Type B pancreatic cell (in vitro differentiated cells): ENCODE measurements at regions not wholly inside any gene's neighbourhood (a gene's known extent, or its start where the extent isn't known, plus 50 kb on each side); places are given as distances from the start of the nearest gene placed in this dataset.

Experiments
- DNase-seq: peaks from one replicate; pipeline ENCODE4 v3.0.0; 2021; ENCODE audit warnings: mixed read lengths; ENCODE audit not compliant: unreplicated experiment; ENCODE audit errors: extremely low spot score
- H3K27ac Mint-ChIP-seq: 2 replicates; pipeline ENCODE4 v1.8.0; 2021; ENCODE audit warnings: mild to moderate bottlenecking, mixed read lengths
- H3K27me3 Mint-ChIP-seq: 2 replicates; pipeline ENCODE4 v1.8.0; 2021; ENCODE audit warnings: mixed read lengths
- H3K36me3 Mint-ChIP-seq: 2 replicates; pipeline ENCODE4 v1.8.0; 2021; ENCODE audit warnings: mixed read lengths
- H3K4me1 Mint-ChIP-seq: one replicate; pipeline ENCODE4 v1.8.0; 2021; ENCODE audit warnings: mixed read lengths; ENCODE audit not compliant: unreplicated experiment
- H3K4me3 Mint-ChIP-seq: 2 replicates; pipeline ENCODE4 v1.8.0; 2021; ENCODE audit warnings: mild to moderate bottlenecking, mixed read lengths
- H3K9me3 Mint-ChIP-seq: 2 replicates; pipeline ENCODE4 v1.8.0; 2021; ENCODE audit warnings: mixed read lengths
- TF ChIP-seq, protein P1 (sequence below): fragments of 200-600 bp; sonication (generic); conservative IDR thresholded peaks from 2 replicates; pipeline ENCODE4 v1.5.0; 2021; ENCODE audit warnings: antibody characterized with exemption, mild to moderate bottlenecking

GRCh38 chr4:125011646-125012045, 299.1 kb upstream of the ANKRD50 start:
- H3K27ac Mint-ChIP-seq: no peak overlapping the region
- DNase-seq: no peak
- peaks cover 6% of the 10 kb centered on the region for H3K9me3 Mint-ChIP-seq
- no peak overlapping the region for H3K4me3 Mint-ChIP-seq
- H3K27me3 Mint-ChIP-seq: no peaks in the 10 kb centered on the region
- peaks cover 9% of the 10 kb centered on the region for H3K4me1 Mint-ChIP-seq
- no peaks in the 10 kb centered on the region for H3K36me3 Mint-ChIP-seq
- TF ChIP-seq, protein P1, sequence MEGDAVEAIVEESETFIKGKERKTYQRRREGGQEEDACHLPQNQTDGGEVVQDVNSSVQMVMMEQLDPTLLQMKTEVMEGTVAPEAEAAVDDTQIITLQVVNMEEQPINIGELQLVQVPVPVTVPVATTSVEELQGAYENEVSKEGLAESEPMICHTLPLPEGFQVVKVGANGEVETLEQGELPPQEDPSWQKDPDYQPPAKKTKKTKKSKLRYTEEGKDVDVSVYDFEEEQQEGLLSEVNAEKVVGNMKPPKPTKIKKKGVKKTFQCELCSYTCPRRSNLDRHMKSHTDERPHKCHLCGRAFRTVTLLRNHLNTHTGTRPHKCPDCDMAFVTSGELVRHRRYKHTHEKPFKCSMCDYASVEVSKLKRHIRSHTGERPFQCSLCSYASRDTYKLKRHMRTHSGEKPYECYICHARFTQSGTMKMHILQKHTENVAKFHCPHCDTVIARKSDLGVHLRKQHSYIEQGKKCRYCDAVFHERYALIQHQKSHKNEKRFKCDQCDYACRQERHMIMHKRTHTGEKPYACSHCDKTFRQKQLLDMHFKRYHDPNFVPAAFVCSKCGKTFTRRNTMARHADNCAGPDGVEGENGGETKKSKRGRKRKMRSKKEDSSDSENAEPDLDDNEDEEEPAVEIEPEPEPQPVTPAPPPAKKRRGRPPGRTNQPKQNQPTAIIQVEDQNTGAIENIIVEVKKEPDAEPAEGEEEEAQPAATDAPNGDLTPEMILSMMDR: no peak

GRCh38 chr4:125010796-125011503, 298.4 kb upstream of the ANKRD50 start:
- H3K9me3 Mint-ChIP-seq: peaks cover 8% of the 10 kb centered on the region
- H3K36me3 Mint-ChIP-seq: no peaks in the 10 kb centered on the region
- peaks cover 5% of the 10 kb centered on the region for H3K4me1 Mint-ChIP-seq
- no peak overlapping the region for H3K27ac Mint-ChIP-seq
- no peak for DNase-seq
- TF ChIP-seq, protein P1: no peak
- no peaks in the 10 kb centered on the region for H3K27me3 Mint-ChIP-seq
- H3K4me3 Mint-ChIP-seq: no peak overlapping the region

GRCh38 chr4:125008676-125009075, 296.1 kb upstream of the ANKRD50 start:
- DNase-seq: no peak
- Mint-ChIP-seq H3K9me3 (peaks cover 8% of the 10 kb centered on the region), H3K27me3 (no peaks in the 10 kb centered on the region), H3K27ac (no peak overlapping the region), H3K36me3 (no peaks in the 10 kb centered on the region), H3K4me3 (no peak overlapping the region), H3K4me1 (no peaks in the 10 kb centered on the region)
- TF ChIP-seq, protein P1: no peak

DNA sequence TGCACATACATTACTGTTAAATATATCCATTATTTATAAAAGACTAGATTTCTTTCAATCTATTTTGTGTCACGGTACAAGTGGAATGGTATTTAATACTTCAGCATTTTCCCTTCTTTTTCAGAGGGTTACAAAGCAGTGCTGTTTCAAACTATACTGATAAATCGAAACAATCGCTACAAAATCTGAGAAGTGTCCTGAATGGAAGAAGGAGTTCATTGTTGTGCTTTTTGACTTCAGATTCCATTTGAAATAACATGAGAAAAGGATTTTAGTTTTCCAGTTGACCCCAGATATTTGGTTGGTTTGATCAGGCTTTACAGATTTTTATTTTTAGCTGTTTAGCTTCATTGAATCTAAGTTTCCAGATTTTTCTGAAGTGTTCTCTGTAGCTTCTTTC, 292.1 kb upstream of the ANKRD50 start:
- Mint-ChIP-seq H3K27me3 (no peaks in the 10 kb centered on the region), H3K9me3 (peaks cover 8% of the 10 kb centered on the region), H3K4me3 (no peak overlapping the region), H3K27ac (no peak overlapping the region), H3K36me3 (no peaks in the 10 kb centered on the region), H3K4me1 (no peaks in the 10 kb centered on the region)
- TF ChIP-seq, protein P1: no peak
- no peak for DNase-seq

- Mint-ChIP-seq H3K4me3 (no peak overlapping the region), H3K27me3 (no peaks in the 10 kb centered on the region), H3K4me1 (no peaks in the 10 kb centered on the region), H3K9me3 (peaks cover 8% of the 10 kb centered on the region), H3K36me3 (no peaks in the 10 kb centered on the region), H3K27ac (no peak overlapping the region)
- no peak for DNase-seq
- TF ChIP-seq, protein P1: no peak
Measured at GRCh38 chr4:125003840-125004239, 291.3 kb upstream of the ANKRD50 start.
